ENCODE measurements at regions not wholly inside any gene's neighbourhood (a gene's known extent, or its start where the extent isn't known, plus 50 kb on each side); places are given as distances from the start of the nearest gene placed in this dataset.

DNA sequence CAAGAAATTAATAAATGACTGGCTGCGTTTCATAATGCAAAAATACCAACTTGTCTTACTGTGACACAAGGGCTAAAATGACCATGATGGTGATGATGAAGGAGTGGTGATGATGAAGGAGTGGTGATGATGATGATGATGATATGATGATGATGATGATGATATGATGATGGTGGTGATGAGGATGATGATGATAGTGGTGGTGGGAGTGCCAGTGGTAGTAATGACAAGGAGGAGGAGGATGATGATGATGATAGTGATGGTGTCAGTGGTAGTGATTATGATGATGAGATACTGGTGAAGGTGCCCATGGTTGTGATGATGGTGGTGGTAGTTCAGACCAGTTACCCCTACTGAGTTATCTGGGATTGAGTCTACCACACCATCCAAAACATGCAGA, 265.9 kb downstream of the FGFR2 start:
- H3K9me3 ChIP-seq (ENCODE audit: control insufficient read depth, insufficient read depth, low read depth, low read length) = no peaks in the 10 kb centered on the region
- H3K4me1 ChIP-seq (ENCODE audit: control insufficient read depth, insufficient read depth, low read length) = peaks cover 9% of the 10 kb centered on the region; the same call in 1 of the 2 replicates
- no peak overlapping the region for H3K4me3 ChIP-seq (ENCODE audit: low read depth, low read length)
- H3K27ac ChIP-seq (ENCODE audit: low read depth, low read length) = no peak overlapping the region
- no peak overlapping the region for H3K9ac ChIP-seq (ENCODE audit: low read length)
- H3K27me3 ChIP-seq (ENCODE audit: control insufficient read depth, insufficient read depth, low read length) = no peaks in the 10 kb centered on the region
- H3K36me3 ChIP-seq (ENCODE audit: control insufficient read depth, insufficient read depth, low read length) = no peaks in the 10 kb centered on the region

DNA sequence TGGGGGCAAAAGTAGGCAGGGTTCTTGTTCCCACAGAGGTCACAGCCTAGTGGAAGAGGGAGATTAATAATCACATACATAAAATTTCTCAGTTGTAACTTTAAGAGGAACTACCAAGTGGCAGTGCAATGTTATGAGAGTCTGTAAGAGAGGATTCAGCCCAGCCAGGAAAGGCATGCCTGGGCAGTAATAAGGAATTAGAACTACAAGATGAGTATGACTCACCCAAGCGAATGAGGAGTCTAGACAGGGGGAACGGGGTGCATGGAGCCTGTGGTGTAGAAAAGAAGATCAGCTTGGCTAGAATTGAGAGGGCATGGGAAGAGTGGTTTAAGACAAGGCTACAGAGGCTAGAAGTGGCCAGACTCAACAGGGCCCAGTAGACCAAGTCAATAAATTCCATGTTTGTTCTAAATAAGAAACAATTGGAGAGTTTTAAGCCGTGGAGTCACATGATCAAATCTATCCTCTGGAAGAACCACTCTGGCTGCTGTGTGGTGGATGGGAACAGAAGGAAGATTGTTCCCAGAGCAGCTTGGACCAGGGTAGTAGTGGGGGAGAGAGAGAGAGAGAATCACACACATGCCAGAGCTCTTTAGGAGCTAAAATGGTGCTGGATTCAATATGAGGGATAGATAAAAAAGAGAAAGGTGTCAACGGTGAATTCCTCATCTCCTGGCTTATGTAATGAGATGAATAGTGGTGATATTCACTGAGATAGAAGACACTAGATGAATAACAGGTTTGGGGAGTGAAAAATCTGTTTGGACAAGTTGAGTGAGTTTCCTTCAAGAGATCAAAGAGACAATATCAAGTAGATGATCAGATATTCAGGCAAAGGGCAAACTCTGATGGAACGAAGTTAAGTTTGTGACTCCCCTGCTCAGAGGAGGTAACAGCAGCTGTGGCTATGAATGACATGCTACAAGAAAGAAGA, 265.1 kb downstream of the FGFR2 start:
- no peaks in the 10 kb centered on the region for H3K9me3 ChIP-seq (ENCODE audit: control insufficient read depth, insufficient read depth, low read depth, low read length)
- peaks cover 10% of the 10 kb centered on the region; the same call in 1 of the 2 replicates for H3K4me1 ChIP-seq (ENCODE audit: control insufficient read depth, insufficient read depth, low read length)
- no peak overlapping the region for H3K9ac ChIP-seq (ENCODE audit: low read length)
- H3K27ac ChIP-seq (ENCODE audit: low read depth, low read length) = no peak overlapping the region
- no peaks in the 10 kb centered on the region for H3K27me3 ChIP-seq (ENCODE audit: control insufficient read depth, insufficient read depth, low read length)
- H3K4me3 ChIP-seq (ENCODE audit: low read depth, low read length) = no peak overlapping the region
- no peaks in the 10 kb centered on the region for H3K36me3 ChIP-seq (ENCODE audit: control insufficient read depth, insufficient read depth, low read length)

DNA sequence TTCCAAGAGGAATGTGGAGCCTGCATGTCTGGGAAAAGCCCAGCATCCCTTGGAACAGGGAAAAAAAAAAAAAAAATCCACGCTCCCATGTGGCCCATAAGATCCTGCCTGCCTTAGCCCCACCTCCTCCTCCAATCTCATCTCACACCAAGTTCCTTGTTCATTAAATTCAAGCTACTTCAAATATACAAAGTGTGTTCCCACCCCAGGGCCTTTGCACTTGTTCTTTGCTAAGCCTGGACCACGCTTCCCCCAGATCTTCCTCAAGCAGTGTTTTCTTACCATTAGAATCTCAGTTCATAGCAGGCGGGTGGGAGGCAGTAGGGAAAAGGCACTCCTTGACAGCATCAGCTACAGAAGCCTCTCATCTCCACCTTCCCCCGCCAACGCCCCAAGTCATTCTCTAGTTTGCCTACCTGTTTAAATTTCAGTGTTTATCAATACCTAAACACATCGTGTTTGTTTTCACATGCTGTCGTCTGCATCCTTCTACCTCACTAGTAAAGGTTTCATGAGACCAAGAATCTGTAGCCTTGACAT, 262.8 kb downstream of the FGFR2 start:
- H3K27ac ChIP-seq (ENCODE audit: low read depth, low read length) = no peak overlapping the region
- no peak overlapping the region for H3K4me3 ChIP-seq (ENCODE audit: low read depth, low read length)
- H3K36me3 ChIP-seq (ENCODE audit: control insufficient read depth, insufficient read depth, low read length) = no peaks in the 10 kb centered on the region
- H3K4me1 ChIP-seq (ENCODE audit: control insufficient read depth, insufficient read depth, low read length) = peaks cover 34% of the 10 kb centered on the region
- H3K27me3 ChIP-seq (ENCODE audit: control insufficient read depth, insufficient read depth, low read length) = no peaks in the 10 kb centered on the region
- H3K9ac ChIP-seq (ENCODE audit: low read length) = no peak overlapping the region
- no peaks in the 10 kb centered on the region for H3K9me3 ChIP-seq (ENCODE audit: control insufficient read depth, insufficient read depth, low read depth, low read length)

DNA sequence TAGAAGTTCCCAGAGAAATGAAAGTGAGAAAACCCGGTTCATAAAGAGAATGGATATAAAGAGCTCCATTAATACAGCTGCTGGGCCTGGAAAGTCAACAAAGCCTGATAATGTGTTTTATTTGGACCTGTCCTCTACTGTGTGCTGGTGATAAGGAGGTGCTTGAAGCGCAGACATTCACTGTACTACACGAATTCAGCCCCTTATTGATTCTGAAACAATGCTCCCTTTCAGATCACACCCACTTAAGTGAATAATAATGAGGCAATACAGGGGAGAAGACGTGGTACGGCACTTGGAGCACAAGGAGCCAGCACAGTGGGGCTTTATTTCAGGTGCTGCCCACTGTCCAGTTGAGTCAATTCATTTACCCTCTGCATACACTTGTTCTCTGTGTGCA, 260.8 kb downstream of the FGFR2 start:
- no peaks in the 10 kb centered on the region for H3K9me3 ChIP-seq (ENCODE audit: control insufficient read depth, insufficient read depth, low read depth, low read length)
- H3K36me3 ChIP-seq (ENCODE audit: control insufficient read depth, insufficient read depth, low read length) = no peaks in the 10 kb centered on the region
- no peak overlapping the region for H3K4me3 ChIP-seq (ENCODE audit: low read depth, low read length)
- H3K4me1 ChIP-seq (ENCODE audit: control insufficient read depth, insufficient read depth, low read length) = peaks cover 46% of the 10 kb centered on the region
- H3K9ac ChIP-seq (ENCODE audit: low read length) = no peak overlapping the region
- H3K27me3 ChIP-seq (ENCODE audit: control insufficient read depth, insufficient read depth, low read length) = no peaks in the 10 kb centered on the region
- H3K27ac ChIP-seq (ENCODE audit: low read depth, low read length) = no peak overlapping the region

DNA sequence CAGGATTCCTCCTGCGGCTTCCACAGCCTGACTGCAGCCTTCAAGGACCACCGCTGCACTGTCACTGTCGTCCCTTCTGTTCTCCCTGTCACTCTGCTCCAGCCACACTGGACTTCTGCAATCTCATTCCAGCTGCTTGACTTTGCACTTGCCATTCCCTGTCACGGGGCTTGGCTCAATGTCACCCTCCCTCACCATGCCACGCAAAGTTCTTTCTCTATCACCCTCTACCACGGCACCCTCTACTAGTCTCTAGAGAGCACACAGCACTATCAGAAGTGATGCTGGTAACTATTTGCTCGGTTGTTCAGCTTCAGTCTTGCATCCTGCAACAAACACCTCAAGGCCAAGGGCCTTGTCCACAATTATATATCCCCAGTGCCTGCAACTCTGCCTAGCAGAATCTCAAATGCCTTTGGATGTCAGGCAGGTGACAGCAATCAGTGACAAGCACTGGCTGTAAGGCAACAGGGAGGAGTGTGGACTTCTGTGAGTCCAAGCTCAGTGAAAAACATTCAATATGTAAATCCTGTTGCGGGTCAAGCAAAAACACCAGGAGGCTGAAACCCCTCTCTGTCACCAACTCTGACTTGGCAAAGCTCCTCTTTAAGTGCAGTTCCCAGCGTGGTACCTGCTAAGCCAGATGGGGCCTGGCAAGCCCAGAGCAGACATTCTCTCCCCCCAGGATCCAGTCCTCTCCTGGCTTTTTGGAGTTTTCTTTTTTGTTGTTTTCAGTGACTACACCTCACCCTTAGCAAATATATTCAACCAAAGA, 259.9 kb downstream of the FGFR2 start:
- no peak overlapping the region for H3K9ac ChIP-seq (ENCODE audit: low read length)
- no peaks in the 10 kb centered on the region for H3K9me3 ChIP-seq (ENCODE audit: control insufficient read depth, insufficient read depth, low read depth, low read length)

DNA sequence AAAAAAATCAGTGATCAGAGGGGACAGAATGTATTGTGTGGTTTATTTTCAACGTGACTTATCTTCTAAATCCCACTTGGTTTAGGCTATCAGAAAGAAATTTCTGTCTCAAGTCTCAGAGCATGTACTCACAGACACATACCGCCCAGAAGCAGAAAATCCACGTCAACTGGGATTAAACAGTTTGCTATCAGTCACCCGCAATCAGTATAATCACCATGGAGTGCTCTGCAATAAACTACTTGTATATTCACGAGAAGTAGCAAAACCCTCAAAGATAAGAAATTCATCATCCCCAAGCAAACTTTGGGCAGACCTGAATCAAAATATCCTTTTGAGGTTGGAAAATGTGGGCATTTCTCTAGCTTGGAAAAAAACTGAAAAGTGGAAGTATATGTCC, 259.1 kb downstream of the FGFR2 start:
- H3K9me3 ChIP-seq (ENCODE audit: control insufficient read depth, insufficient read depth, low read depth, low read length) = no peaks in the 10 kb centered on the region
- no peak overlapping the region for H3K27ac ChIP-seq (ENCODE audit: low read depth, low read length)
- no peaks in the 10 kb centered on the region for H3K36me3 ChIP-seq (ENCODE audit: control insufficient read depth, insufficient read depth, low read length)
- H3K4me1 ChIP-seq (ENCODE audit: control insufficient read depth, insufficient read depth, low read length) = peaks cover 46% of the 10 kb centered on the region
- H3K9ac ChIP-seq (ENCODE audit: low read length) = no peak overlapping the region
- no peak overlapping the region for H3K4me3 ChIP-seq (ENCODE audit: low read depth, low read length)
- H3K27me3 ChIP-seq (ENCODE audit: control insufficient read depth, insufficient read depth, low read length) = no peaks in the 10 kb centered on the region

More for the DNA sequence above, 259.9 kb downstream of the FGFR2 start:
- H3K27me3 ChIP-seq (ENCODE audit: control insufficient read depth, insufficient read depth, low read length) = no peaks in the 10 kb centered on the region
- peaks cover 46% of the 10 kb centered on the region for H3K4me1 ChIP-seq (ENCODE audit: control insufficient read depth, insufficient read depth, low read length)
- H3K4me3 ChIP-seq (ENCODE audit: low read depth, low read length) = no peak overlapping the region
- no peak overlapping the region for H3K27ac ChIP-seq (ENCODE audit: low read depth, low read length)
- H3K36me3 ChIP-seq (ENCODE audit: control insufficient read depth, insufficient read depth, low read length) = no peaks in the 10 kb centered on the region

DNA sequence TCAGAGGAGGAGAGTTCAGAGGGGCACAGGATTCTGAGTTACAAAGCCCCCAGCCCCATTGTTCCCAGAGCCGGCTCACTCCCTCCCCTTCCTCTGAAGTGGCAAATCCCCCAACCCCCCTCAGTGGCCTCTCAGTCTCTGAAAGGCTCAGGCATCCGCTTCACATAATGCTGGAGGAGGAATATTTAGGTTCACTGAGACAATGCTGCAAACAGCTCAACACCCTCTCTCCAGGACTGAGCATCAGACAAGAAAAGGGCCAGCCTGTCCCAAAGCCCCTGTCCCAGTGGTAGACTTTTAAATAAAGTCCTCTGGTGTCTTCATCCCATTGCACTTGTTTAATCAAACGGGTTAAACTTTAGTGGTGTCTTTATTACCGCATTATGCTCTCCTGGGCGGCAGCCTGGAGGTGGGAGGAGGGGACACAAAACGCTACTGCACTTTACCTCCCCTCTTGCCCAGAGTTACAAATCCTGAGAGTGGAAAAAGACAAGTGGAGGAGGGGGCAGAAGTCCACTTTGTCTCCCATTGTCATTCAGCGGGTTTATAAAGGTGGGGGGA, 257.9 kb downstream of the FGFR2 start:
- Histone ChIP-seq H3K4me1 (ENCODE audit: control insufficient read depth, insufficient read depth, low read length) (peaks cover 46% of the 10 kb centered on the region), H3K27ac (ENCODE audit: low read depth, low read length) (no peak overlapping the region), H3K9ac (ENCODE audit: low read length) (no peak overlapping the region), H3K4me3 (ENCODE audit: low read depth, low read length) (peak overlapping the region; percentile 38), H3K36me3 (ENCODE audit: control insufficient read depth, insufficient read depth, low read length) (no peaks in the 10 kb centered on the region), H3K27me3 (ENCODE audit: control insufficient read depth, insufficient read depth, low read length) (no peaks in the 10 kb centered on the region), H3K9me3 (ENCODE audit: control insufficient read depth, insufficient read depth, low read depth, low read length) (no peaks in the 10 kb centered on the region)

DNA sequence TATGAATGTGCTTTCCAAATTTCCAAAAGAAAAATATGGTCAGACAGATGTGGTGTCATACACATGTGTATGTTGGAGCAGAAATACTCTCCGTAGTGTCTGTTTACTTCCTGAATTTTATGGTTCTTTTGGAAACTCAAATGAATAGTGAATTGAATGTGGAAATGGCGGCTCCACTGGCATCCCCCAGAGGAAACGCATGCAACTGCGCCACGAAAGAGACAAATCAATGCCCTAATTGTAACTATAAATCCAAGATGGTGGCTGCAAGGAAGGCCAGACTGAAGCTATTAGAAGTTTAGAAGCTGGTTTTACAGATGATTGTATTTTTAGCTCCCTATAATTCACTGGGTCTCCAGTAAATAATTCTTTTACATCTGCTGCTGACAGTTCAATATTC, 246.7 kb downstream of the FGFR2 start:
- no peaks in the 10 kb centered on the region for H3K27me3 ChIP-seq (ENCODE audit: control insufficient read depth, insufficient read depth, low read length)
- no peak overlapping the region for H3K27ac ChIP-seq (ENCODE audit: low read depth, low read length)
- no peaks in the 10 kb centered on the region for H3K4me1 ChIP-seq (ENCODE audit: control insufficient read depth, insufficient read depth, low read length)
- peaks cover 8% of the 10 kb centered on the region for H3K9me3 ChIP-seq (ENCODE audit: control insufficient read depth, insufficient read depth, low read depth, low read length)
- H3K9ac ChIP-seq (ENCODE audit: low read length) = no peak overlapping the region
- H3K36me3 ChIP-seq (ENCODE audit: control insufficient read depth, insufficient read depth, low read length) = no peaks in the 10 kb centered on the region
- H3K4me3 ChIP-seq (ENCODE audit: low read depth, low read length) = no peak overlapping the region

DNA sequence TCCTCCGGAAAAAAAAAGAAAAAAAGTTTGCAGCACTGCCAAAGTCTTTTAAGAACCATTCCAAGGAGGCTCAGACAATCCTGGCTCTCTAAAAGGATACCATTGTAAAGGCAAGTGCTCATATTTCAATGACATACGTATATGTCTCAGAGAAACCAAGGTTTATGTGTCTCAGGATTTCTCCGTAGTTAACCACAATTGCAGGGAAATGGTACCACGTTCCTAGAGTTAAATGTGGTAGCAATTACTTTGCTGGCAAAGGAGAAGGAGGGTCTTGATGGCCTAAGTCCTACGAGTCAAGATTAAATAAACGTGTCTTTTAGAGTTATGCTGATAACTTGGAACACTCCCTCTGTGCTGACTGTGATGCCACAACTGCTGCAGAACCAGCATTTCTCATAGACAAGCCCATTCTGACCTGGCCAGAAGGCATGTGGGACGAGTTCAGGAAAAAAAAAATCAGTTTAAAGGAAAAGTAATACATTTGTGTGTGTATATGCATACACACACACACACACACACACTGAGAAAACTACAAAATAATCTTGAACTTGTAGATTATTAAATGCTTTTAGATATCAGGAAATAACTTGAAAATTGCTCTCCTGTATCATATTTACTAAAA, 245.9 kb downstream of the FGFR2 start:
- no peaks in the 10 kb centered on the region for H3K36me3 ChIP-seq (ENCODE audit: control insufficient read depth, insufficient read depth, low read length)
- no peaks in the 10 kb centered on the region for H3K4me1 ChIP-seq (ENCODE audit: control insufficient read depth, insufficient read depth, low read length)
- peaks cover 8% of the 10 kb centered on the region for H3K9me3 ChIP-seq (ENCODE audit: control insufficient read depth, insufficient read depth, low read depth, low read length)
- no peak overlapping the region for H3K9ac ChIP-seq (ENCODE audit: low read length)
- H3K27ac ChIP-seq (ENCODE audit: low read depth, low read length) = no peak overlapping the region
- H3K27me3 ChIP-seq (ENCODE audit: control insufficient read depth, insufficient read depth, low read length) = no peaks in the 10 kb centered on the region
- H3K4me3 ChIP-seq (ENCODE audit: low read depth, low read length) = no peak overlapping the region

DNA sequence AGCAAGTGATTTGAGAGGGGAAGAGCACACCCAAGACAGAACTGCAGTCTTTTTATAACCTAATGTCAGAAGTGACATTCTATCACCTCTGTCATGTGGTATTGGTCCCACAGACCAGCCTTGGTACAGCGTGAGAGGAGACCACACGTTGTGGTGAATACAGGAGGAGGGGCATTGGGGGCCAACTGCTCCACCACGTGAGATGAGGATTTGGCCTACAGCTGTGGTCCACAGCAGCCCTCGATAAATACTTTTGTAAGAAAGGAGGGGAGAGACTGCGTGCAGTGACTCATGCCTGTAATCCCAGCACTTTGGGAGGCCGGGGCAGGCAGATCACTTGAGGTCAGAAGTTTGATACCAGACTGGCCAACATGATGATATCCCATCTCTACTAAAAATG, 243.1 kb downstream of the FGFR2 start:
- H3K4me3 ChIP-seq (ENCODE audit: low read depth, low read length) = no peak overlapping the region
- H3K4me1 ChIP-seq (ENCODE audit: control insufficient read depth, insufficient read depth, low read length) = no peaks in the 10 kb centered on the region
- H3K27ac ChIP-seq (ENCODE audit: low read depth, low read length) = no peak overlapping the region
- H3K9ac ChIP-seq (ENCODE audit: low read length) = no peak overlapping the region
- H3K36me3 ChIP-seq (ENCODE audit: control insufficient read depth, insufficient read depth, low read length) = no peaks in the 10 kb centered on the region
- H3K9me3 ChIP-seq (ENCODE audit: control insufficient read depth, insufficient read depth, low read depth, low read length) = peaks cover 8% of the 10 kb centered on the region
- H3K27me3 ChIP-seq (ENCODE audit: control insufficient read depth, insufficient read depth, low read length) = no peaks in the 10 kb centered on the region

Measured in HUES6 (cell line).